H1 (cell line): ENCODE measurements at regions not wholly inside any gene's neighbourhood (a gene's known extent, or its start where the extent isn't known, plus 50 kb on each side); places are given as distances from the start of the nearest gene placed in this dataset.

Experiments
- CTCF ChIA-PET: fragments of 300-600 bp; sonication (Branson Sonifier 250); formaldehyde crosslinking; loops from one replicate; lab custom pipeline; 2021; ENCODE audit not compliant: partially characterized antibody; lab: Charles Lee
- POLR2A ChIA-PET: fragments of 300-600 bp; sonication (Branson Sonifier 250); formaldehyde crosslinking; loops from one replicate; lab custom pipeline; 2021; ENCODE audit warnings: inconsistent platforms; ENCODE audit not compliant: partially characterized antibody; lab: Charles Lee
- DNase-seq, 2 experiments: peaks; one replicate each; pipeline versions ENCODE4 v3.0.0 to v3.0.0-alpha.2; 2010 to 2022; ENCODE audit warnings: low spot score in 2 of 2, low read depth in 1 of 2, mixed read lengths in 1 of 2
- FAIRE-seq: peaks from 2 replicates; lab custom pipeline; 2011; peaks lifted over from hg19 to GRCh38; lab: Jason Lieb, UNC
- H2AFZ ChIP-seq: 2 replicates; pipeline ENCODE4 v1.8.1; 2012; ENCODE audit warnings: low read length, inconsistent platforms
- H2AK5ac ChIP-seq: 2 replicates; pipeline ENCODE4 v1.6.1; 2013; ENCODE audit warnings: low read depth, low read length
- H2BK120ac ChIP-seq: replicated peaks from 2 replicates; pipeline ENCODE3; 2013; ENCODE audit warnings: low read depth, low read length, inconsistent platforms
- H2BK12ac ChIP-seq: 2 replicates; pipeline ENCODE4 v1.6.1; 2013; ENCODE audit warnings: low read depth, low read length
- H2BK15ac ChIP-seq: 2 replicates; pipeline ENCODE4 v1.6.1; 2013; ENCODE audit warnings: low read length
- H2BK20ac ChIP-seq: 2 replicates; pipeline ENCODE4 v1.6.1; 2013; ENCODE audit warnings: low read length
- H2BK5ac ChIP-seq: 2 replicates; pipeline ENCODE4 v1.6.1; 2013; ENCODE audit warnings: low read depth, low read length
- H3K14ac ChIP-seq: 2 replicates; pipeline ENCODE4 v1.6.1; 2013; ENCODE audit warnings: inconsistent platforms; ENCODE audit not compliant: insufficient read length
- H3K18ac ChIP-seq: 2 replicates; pipeline ENCODE4 v1.6.1; 2013; ENCODE audit warnings: low read length; ENCODE audit errors: extremely low read depth
- H3K23ac ChIP-seq: 2 replicates; pipeline ENCODE4 v1.6.1; 2013; ENCODE audit warnings: inconsistent platforms; ENCODE audit not compliant: insufficient read length
- H3K23me2 ChIP-seq: 2 replicates; pipeline ENCODE4 v1.6.1; 2013; ENCODE audit warnings: low read depth, low read length
- H3K27ac ChIP-seq: 2 replicates; pipeline ENCODE4 v1.6.1; 2011; ENCODE audit warnings: low read depth, low read length, inconsistent platforms
- H3K27me3 ChIP-seq, 4 experiments: replicated peaks in 1 of 4; 1 replicate in 1 of 4; 2 replicates in 3 of 4; pipeline versions ENCODE4 v1.6.1 to v1.8.1; 2011 to 2013; ENCODE audit warnings: low read length in 3 of 4, mild to moderate bottlenecking in 3 of 4, inconsistent platforms in 2 of 4, mixed read lengths in 2 of 4, moderate library complexity in 1 of 4; ENCODE audit not compliant: control insufficient read depth in 3 of 4, insufficient read depth in 3 of 4; ENCODE audit errors: extremely low read depth in 1 of 4
- H3K36me3 ChIP-seq, 4 experiments: 2 replicates each; pipeline versions ENCODE4 v1.6.1 to v1.8.1; 2011 to 2013; ENCODE audit warnings: mild to moderate bottlenecking in 4 of 4, low read length in 3 of 4, moderate library complexity in 2 of 4, control low read depth in 1 of 4, inconsistent platforms in 1 of 4; ENCODE audit not compliant: insufficient read depth in 4 of 4, control insufficient read depth in 2 of 4
- H3K4ac ChIP-seq: replicated peaks from 2 replicates; pipeline ENCODE3; 2013; ENCODE audit warnings: low read length, low read depth, mixed read lengths, inconsistent platforms; ENCODE audit not compliant: insufficient read length
- H3K4me1 ChIP-seq, 4 experiments: replicated peaks in 1 of 4; 1 replicate in 1 of 4; 2 replicates in 3 of 4; pipeline versions ENCODE4 v1.6.1 to v1.8.1; 2011 to 2013; ENCODE audit warnings: low read length in 3 of 4, inconsistent platforms in 2 of 4, mixed read lengths in 1 of 4; ENCODE audit not compliant: insufficient read depth in 4 of 4, control insufficient read depth in 3 of 4
- H3K4me2 ChIP-seq, 2 experiments: 2 replicates each; pipeline versions ENCODE4 v1.6.1 to v1.8.1; 2011 to 2013; ENCODE audit warnings: low read depth in 2 of 2, low read length in 2 of 2, control low read depth in 1 of 2, inconsistent platforms in 1 of 2, mild to moderate bottlenecking in 1 of 2; ENCODE audit not compliant: insufficient read depth in 1 of 2
- H3K4me3 ChIP-seq, 4 experiments: fragments of 200-600, 300-600 bp in 1 of 4; sonication (generic), shearing (Covaris generic), sonication (Bioruptor Twin) in 1 of 4; 2 replicates each; pipeline versions ENCODE4 v1.5.1 to v1.8.1; 2011 to 2016; ENCODE audit warnings: low read length in 4 of 4, low read depth in 3 of 4, control low read depth in 2 of 4, inconsistent platforms in 2 of 4, mild to moderate bottlenecking in 2 of 4, mixed read lengths in 1 of 4, moderate library complexity in 1 of 4; ENCODE audit not compliant: insufficient read depth in 2 of 4; ENCODE audit errors: extremely low read depth in 1 of 4
- H3K56ac ChIP-seq: replicated peaks from 2 replicates; pipeline ENCODE3; 2013; ENCODE audit warnings: low read depth, mild to moderate bottlenecking, mixed read lengths, low read length, inconsistent platforms; ENCODE audit not compliant: insufficient read length
- H3K79me1 ChIP-seq: 2 replicates; pipeline ENCODE4 v1.6.1; 2013; ENCODE audit warnings: low read depth, low read length, control low read depth
- H3K79me2 ChIP-seq, 2 experiments: 2 replicates each; pipeline versions ENCODE4 v1.6.1 to v1.8.1; 2012 to 2013; ENCODE audit warnings: low read length in 2 of 2, mild to moderate bottlenecking in 2 of 2, inconsistent platforms in 1 of 2; ENCODE audit not compliant: insufficient read depth in 2 of 2, control insufficient read depth in 1 of 2
- H3K9ac ChIP-seq, 4 experiments: replicated peaks in 1 of 4; 1 replicate in 1 of 4; 2 replicates in 3 of 4; pipeline versions ENCODE4 v1.6.1 to v1.8.1; 2011 to 2013; ENCODE audit warnings: low read depth in 3 of 4, low read length in 3 of 4, control low read depth in 2 of 4, mild to moderate bottlenecking in 2 of 4, moderate library complexity in 2 of 4, inconsistent platforms in 1 of 4; ENCODE audit errors: extremely low read depth in 1 of 4
- H3K9me3 ChIP-seq, 2 experiments: 2 replicates each; pipeline versions ENCODE4 v1.6.1 to v1.8.1; 2012 to 2013; ENCODE audit warnings: mild to moderate bottlenecking in 2 of 2, moderate library complexity in 2 of 2, control low read depth in 1 of 2, inconsistent platforms in 1 of 2, low read depth in 1 of 2, low read length in 1 of 2, mixed read lengths in 1 of 2; ENCODE audit not compliant: insufficient read depth in 2 of 2
- H4K20me1 ChIP-seq, 2 experiments: replicated peaks in 1 of 2; 2 replicates each; pipeline versions ENCODE3 to v1.8.1; 2011 to 2013; ENCODE audit warnings: inconsistent platforms in 2 of 2, low read length in 2 of 2, mild to moderate bottlenecking in 1 of 2; ENCODE audit not compliant: insufficient read depth in 2 of 2, control insufficient read depth in 1 of 2
- H4K5ac ChIP-seq: 2 replicates; pipeline ENCODE4 v1.6.1; 2013; ENCODE audit warnings: low read length, low read depth, mixed read lengths, inconsistent platforms; ENCODE audit not compliant: insufficient read length
- H4K8ac ChIP-seq: 2 replicates; pipeline ENCODE4 v1.8.0; 2013; ENCODE audit warnings: mild to moderate bottlenecking, moderate library complexity, low read length, inconsistent platforms; ENCODE audit not compliant: insufficient read depth; ENCODE audit errors: extremely low read depth
- H4K91ac ChIP-seq: replicated peaks from 2 replicates; pipeline ENCODE3; 2013; ENCODE audit warnings: low read length, mixed read lengths, inconsistent platforms; ENCODE audit not compliant: insufficient read length
- ATF2 ChIP-seq: IDR thresholded peaks from 2 replicates; pipeline ENCODE4 v1.6.1; 2012; ENCODE audit warnings: low read length, inconsistent platforms
- CTBP2 ChIP-seq: IDR thresholded peaks from 2 replicates; pipeline ENCODE4 v1.7.0; 2011; ENCODE audit warnings: borderline replicate concordance, mild to moderate bottlenecking, moderate library complexity, mixed read lengths, low read length; ENCODE audit not compliant: insufficient read depth, insufficient read length
- EP300 ChIP-seq, 2 experiments: IDR thresholded peaks; 1 replicate in 1 of 2; 2 replicates in 1 of 2; pipeline ENCODE4 v1.6.1; 2011 to 2012; ENCODE audit warnings: low read depth in 2 of 2, low read length in 2 of 2, mild to moderate bottlenecking in 2 of 2, borderline replicate concordance in 1 of 2, inconsistent platforms in 1 of 2, moderate library complexity in 1 of 2
- KDM1A ChIP-seq: fragments of 200-600, 300-600 bp; sonication (generic); IDR thresholded peaks from 2 replicates; pipeline ENCODE4 v1.7.1; 2016; ENCODE audit warnings: mild to moderate bottlenecking, low read length, borderline replicate concordance
- SRF ChIP-seq: IDR thresholded peaks from 2 replicates; pipeline ENCODE4 v1.6.1; 2011; ENCODE audit warnings: mild to moderate bottlenecking, low read depth, low read length, moderate library complexity
- WGBS, 2 experiments: shearing (Covaris generic) in 1 of 2; methylation state at CpG; one replicate each; pipeline versions ENCODE4 v1.1.6 to v1.1.7; 2013 to 2015; ENCODE audit warnings: low lambda C conversion rate in 2 of 2, mixed read lengths in 2 of 2, inconsistent platforms in 1 of 2, low coverage in 1 of 2, missing lambda C conversion rate in 1 of 2; ENCODE audit not compliant: insufficient replicate concordance in 2 of 2, insufficient coverage in 1 of 2, insufficient read length in 1 of 2; ENCODE audit errors: extremely low coverage in 1 of 2, missing lambda C conversion rate in 1 of 2; 5-methylcytosine and 5-hydroxymethylcytosine counted together
- TF ChIP-seq, protein P1 (sequence below): IDR thresholded peaks from 2 replicates; pipeline ENCODE4 v1.6.1; 2011; ENCODE audit warnings: low read length, improper control_type of control experiment

DNA sequence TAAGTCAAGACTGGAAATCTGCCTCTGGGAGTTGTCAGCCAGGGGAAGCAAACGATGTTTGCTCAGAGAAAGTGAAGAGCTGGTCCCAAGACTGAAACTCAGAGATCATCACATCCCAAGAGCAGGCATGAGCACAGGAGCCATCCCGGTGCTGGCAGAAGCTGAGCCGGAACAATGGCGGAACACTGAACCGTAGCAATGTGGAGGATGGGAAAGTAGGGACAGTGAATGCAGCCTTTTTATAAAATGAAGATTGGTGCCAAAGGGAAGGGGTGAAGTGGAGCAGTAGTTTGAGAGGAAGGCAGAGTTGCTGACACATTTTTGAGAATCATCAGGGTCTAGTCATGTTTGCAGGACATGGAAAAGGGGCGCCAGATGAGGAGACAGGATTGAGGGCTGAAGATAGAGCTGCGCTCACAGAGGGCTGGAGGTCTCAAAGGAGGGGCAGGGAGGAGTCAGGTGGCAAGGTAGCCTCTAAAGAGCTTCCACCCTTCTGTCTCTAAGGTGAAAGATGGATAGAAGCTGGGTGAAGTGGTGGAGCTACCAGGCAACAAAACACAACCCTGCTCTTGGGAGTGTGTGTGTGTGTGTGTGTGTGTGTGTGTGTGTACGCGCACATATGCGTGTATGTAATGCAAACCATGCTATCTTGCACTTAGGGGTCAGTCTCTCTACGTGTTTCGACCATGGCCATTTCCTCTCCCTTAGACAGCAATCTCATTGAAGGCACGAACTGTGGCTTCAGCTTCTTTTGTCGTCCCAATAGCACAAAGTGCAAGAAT is 94.3 kb upstream of the IRF2BP2 start:
- no peak overlapping the region for H2BK120ac ChIP-seq
- ChIA-PET CTCF (interaction anchor here (0.6 to 1.1 kb wide), 4 partner anchors 12 to 587 kb away, joined by 3 read pairs; no protein-coding TSS in a partner anchor), POLR2A (no interaction called here)
- WGBS, 2 experiments = 93% methylated on average over 14 of the region's 14 CpGs; no CpG with 5 or more reads in 1 of the 2 experiments
- no peaks in the 10 kb centered on the region for H3K23me2 ChIP-seq
- H3K4me1 ChIP-seq = no peaks in the 10 kb centered on the region
- H3K36me3 ChIP-seq = no peaks in the 10 kb centered on the region
- no peaks in the 10 kb centered on the region for H3K9me3 ChIP-seq
- H2BK12ac ChIP-seq = no peak overlapping the region
- no peaks in the 10 kb centered on the region for H3K27me3 ChIP-seq
- H3K23ac ChIP-seq = no peak overlapping the region
- H2BK5ac ChIP-seq = no peak overlapping the region
- no peak overlapping the region for H4K5ac ChIP-seq
- FAIRE-seq (no peak), DNase-seq (peak in 1 of 2 experiments; percentile 19)
- no peak overlapping the region for H3K4me3 ChIP-seq
- no peak overlapping the region for H2AK5ac ChIP-seq
- H2BK15ac ChIP-seq = no peak overlapping the region
- H2AFZ ChIP-seq = no peak overlapping the region
- no peak overlapping the region for H3K56ac ChIP-seq
- no peak overlapping the region for H3K18ac ChIP-seq
- H3K4me2 ChIP-seq = no peak overlapping the region
- no peak overlapping the region for H4K8ac ChIP-seq
- no peaks in the 10 kb centered on the region for H3K79me2 ChIP-seq
- H4K91ac ChIP-seq = no peak overlapping the region
- H3K4ac ChIP-seq = no peak overlapping the region
- no peak overlapping the region for H2BK20ac ChIP-seq
- H3K27ac ChIP-seq = no peak overlapping the region
- no peaks in the 10 kb centered on the region for H3K79me1 ChIP-seq
- no peak overlapping the region for H3K9ac ChIP-seq
- H3K14ac ChIP-seq = no peak overlapping the region
- no peaks in the 10 kb centered on the region for H4K20me1 ChIP-seq
- TF ChIP-seq KDM1A (no peak), CTBP2 (no peak), ATF2 (no peak), EP300 (IDR thresholded peaks at IDR 0.05; ENCODE audit: borderline replicate concordance in 1 of 2, low read depth in 2 of 2, low read length in 2 of 2) (no peak), SRF (no peak)
- TF ChIP-seq, protein P1, sequence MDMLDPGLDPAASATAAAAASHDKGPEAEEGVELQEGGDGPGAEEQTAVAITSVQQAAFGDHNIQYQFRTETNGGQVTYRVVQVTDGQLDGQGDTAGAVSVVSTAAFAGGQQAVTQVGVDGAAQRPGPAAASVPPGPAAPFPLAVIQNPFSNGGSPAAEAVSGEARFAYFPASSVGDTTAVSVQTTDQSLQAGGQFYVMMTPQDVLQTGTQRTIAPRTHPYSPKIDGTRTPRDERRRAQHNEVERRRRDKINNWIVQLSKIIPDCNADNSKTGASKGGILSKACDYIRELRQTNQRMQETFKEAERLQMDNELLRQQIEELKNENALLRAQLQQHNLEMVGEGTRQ = no peak
